GM18909 (cell line): ENCODE measurements at regions not wholly inside any gene's neighbourhood (a gene's known extent, or its start where the extent isn't known, plus 50 kb on each side); places are given as distances from the start of the nearest gene placed in this dataset.

ENCODE experiments used
- ATAC-seq: cut with Tn5 transposase; IDR thresholded peaks from one replicate; pipeline ENCODE4 v1.9.1; 2021; ENCODE audit warnings: mild to moderate bottlenecking; ENCODE audit not compliant: unreplicated experiment, poor library complexity

DNA sequence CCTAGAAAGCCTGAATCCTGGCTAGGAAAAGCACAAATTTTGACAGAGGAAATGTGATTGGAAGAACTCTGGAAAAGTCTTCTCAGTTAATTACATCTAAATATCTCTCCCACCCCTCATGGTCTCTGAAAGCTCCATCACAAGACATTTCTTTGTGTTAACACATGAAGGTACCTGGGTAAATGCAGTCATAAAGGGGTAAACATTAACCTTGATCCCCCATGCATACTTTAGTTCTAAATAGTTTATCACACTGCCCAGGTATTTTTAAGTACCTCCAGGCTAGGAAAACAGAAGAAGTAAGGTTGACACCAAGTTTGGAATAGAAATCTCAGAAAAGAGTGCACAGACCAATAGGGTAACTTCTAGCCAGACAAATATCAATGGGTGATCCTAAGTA is 334.5 kb downstream of the PIK3R1 start:
- no peak for ATAC-seq

DNA sequence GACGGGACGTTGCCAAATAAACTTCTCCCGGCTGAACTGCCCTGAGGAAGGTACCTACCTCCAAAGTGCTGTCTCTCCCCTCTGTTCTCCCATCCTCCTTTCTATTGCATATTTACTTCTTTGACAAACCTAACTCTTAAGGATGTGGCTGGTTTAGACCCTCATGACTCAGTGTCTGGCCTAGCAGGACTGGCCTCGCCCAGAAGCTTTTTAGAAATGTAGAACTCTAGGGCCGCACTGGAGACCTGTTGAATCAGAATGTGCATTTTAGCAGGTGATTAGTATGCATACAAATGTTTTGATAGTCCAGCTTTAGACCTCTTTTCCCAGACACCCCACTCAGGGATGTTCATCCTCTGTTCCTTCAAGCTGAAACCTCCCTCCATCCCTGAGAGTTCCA is 335.9 kb downstream of the PIK3R1 start:
- ATAC-seq: no peak

DNA sequence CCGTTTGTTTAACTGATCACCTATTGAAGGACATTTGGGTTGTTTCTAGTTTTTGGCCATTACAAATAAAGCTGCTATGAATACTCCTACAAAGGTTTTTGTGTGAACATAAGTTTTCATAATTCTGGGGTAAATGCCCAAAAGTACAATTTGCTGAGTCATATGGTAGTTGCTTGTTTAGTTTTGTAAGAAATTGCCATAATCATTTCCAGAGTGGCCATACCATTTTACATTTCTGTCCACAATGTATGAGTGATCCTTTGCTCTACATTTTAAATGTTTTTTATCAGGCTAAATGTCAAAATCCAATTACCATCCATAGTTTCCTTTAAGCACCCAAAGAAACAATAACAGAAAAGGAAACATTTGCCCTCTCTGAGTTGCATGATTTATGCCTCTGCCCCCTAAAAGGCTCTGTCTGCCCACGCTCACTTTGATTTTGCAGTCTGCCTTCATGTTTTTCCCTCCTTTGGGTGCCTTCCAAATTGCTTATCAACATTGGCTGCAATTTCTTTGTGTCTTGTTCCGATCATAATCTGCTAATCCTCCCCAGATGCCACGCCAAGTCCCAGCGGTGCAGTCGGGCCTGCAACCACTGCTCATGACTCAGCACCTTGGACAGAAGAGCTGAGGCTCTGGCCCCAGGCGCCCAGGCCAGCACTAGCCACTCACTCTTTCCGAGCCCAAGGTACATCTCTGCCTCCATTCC is 339.2 kb downstream of the PIK3R1 start:
- ATAC-seq: no peak

DNA sequence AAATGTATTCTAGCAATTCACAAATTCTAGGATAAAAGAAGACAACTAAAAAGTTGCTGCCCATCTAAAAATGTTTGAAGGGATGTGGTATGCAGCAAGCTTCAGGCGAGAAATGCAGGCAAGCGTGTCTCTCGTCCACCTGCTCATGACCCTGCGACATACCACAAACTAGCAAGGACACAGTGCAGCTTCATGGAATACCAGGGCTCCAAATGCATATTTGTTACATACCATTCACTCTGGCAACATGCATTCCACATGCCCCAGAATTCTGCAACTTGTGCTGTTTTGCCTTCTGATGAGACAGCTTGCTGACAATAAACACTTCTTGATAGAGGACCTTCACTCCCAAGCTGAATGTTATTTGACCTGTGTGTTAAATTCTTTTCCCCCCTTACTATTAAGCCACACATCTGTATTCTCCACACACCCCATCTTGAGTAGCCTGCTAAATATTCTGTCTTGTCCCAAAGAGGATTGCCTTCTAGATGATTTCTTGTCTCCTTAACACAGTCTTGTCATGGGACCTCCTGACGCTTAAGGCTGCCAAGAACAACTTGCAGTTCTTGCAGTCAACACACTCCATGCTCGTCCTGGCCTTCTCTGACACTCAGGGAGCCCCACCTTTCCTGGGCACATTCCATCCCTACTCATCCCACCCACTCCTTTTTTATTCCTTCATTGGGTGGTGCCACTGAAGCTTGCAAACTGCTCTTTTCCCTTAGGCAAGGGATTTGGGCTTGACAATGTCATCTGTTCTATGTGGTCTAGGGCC is 340.5 kb downstream of the PIK3R1 start:
- ATAC-seq: no peak

DNA sequence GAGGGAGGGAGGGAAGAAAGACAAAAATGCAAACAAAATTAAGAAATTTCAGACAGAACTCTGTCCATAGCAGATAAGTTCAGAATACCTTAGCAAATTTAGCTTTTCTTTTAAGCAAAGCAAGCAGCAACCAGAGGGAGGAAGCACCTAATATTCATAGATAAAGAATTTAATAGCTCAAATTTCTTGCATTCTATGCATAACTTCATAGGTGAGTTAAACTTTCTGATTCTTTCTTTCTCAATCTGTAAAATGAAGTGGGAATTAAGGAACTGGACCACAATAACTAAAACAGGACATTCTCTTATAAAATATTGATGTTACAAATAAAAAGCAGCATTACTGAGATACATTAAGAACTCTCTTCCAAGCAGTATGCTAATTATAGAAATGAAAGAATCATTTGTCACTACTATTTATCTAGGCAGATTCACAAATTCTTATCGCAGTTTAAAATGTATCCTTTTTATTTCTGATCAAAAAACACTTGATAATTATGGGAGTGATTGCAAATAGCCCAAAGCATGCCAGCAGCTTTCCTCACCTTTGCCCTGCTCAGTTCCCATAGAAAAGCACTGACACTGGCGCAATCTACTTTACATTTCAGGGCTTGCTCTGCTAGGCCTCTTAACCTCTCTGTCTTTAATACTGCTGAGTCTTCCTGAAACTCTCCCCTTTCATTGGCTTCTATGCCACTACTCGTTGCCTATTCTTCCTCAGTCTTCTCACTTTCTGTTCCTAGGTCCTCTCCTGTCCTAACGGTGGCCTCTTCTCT is 341.8 kb downstream of the PIK3R1 start:
- no peak for ATAC-seq

DNA sequence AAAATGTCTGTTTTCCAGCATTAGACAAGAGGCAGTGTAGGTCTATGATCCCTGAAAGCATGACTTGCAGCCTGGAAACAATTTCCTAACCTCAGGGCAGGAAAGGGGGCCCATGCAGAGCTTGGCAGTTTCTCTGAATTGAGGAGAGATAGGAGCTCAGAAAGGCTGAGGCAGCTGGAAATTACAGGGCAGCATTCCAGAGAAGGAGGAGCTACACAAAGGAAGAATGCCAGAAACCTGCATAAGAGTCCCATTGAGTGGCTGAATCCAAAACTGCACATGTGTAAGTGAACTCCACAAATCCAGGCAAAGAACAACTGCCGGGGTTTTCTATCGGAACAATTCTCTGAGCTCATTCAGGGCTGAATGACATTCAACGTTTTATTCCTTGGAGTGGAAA is 346.8 kb downstream of the PIK3R1 start:
- no peak for ATAC-seq

DNA sequence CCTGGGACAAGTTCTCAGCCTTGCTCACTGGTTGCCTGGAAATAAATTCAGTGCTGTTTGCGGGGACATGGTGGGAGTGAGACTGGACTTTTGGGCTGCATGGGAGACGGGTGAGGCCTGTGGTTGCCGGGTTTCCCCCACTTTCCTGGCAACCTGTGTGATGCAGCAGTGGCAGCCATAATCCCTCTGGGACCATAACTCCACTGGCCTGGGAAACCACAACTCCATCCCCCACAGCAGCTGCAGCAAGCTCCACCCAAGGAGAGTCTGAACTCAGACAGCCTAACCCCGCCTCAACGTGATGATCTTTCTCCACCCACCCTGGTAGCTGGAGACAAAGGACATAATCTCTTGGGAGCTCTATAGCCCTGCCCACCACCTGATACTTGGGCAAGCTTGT is 349.9 kb downstream of the PIK3R1 start:
- peak; percentile 88 for ATAC-seq

DNA sequence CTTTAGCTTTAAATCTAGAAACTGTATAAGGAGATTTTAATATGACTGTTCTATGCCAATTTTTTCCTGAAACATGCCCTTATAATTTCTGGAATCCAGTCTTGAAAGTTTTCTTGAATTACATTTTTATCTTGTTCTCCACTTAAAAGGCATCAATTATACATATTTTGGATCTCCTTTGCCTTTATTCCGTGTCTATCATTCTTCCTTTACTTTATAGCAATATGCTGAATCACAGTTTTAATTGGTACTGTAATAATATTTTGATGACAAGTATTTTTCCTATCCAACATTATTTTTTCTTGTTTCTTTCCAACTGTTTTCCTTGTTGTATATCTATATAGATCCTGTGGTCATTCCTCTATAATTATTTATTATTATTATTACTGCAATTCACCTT is 361.2 kb downstream of the PIK3R1 start:
- no peak for ATAC-seq

DNA sequence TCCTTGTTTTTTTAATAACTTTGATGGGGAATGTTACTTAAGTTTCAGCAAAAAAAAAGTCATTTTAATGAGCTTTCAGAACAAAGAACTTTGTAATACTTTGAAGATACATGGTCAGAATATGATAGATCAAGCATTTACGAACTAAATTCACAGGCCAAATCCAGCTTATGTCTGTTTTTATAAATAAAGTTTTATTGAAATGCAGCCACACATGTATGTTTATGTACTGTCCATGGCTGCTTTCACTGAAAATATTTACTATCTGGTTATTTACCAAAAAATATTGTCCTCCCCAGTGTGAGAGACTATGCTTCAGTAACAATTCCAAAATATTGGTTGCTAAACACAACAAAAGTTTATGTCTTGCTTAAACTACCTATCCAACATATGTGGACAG is 366.7 kb downstream of the PIK3R1 start:
- ATAC-seq: no peak

DNA sequence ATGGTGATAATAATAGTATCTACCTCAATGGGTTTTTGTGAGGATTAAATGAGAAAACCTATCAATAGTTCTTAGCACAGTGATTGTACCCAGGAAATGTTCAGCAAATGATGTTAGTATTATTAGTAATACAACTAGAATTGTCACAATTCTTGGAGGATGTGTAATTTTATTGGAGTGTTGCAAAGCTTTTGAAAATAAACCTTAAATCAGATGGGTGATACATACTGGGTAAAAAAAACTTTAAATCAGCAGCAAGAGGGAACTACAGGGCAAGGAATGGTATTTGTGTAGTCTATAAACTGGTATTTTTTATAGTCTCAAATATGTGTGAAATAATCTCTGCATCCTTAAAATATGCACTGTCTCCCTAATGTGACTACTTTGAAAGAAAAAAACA is 371.6 kb downstream of the PIK3R1 start:
- no peak for ATAC-seq

DNA sequence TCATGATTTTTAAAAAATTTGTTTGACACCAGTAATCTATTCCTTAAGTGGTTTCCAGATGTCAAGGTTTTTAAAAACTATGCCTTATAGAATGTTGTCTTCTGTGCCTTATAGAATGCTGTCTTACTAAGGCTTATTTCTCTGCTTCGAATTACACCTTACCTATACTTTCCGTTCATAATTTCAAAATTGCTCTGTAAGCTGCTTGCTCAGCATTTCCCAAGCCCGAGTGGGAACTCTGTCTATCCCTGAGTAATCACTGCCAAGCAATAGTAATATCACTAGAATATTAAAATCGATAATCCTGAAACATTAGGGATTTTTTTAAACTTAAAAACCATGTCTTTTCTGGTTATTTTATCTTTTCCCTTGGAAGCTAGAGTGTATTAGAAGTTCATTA is 376.3 kb downstream of the PIK3R1 start:
- no peak for ATAC-seq

DNA sequence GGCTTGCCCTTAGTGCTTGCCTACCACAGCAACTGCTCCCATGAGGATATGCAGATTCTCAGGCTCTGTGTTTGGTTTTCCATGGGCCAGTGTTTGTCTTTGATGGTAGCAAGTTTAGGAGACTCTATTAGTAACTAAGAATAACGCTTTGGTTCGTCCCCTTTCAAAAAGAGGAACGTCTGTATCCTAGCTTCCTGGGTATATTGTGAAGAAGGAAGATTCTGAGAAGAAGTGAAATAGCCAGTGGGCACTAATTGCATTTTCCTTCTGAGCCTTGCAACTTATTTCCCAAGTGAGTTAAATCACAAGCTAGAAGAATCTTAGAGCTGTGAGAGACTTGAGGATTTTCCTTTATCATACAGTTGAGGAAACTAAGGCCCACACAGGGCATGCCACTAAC is 376.8 kb downstream of the PIK3R1 start:
- no peak for ATAC-seq

DNA sequence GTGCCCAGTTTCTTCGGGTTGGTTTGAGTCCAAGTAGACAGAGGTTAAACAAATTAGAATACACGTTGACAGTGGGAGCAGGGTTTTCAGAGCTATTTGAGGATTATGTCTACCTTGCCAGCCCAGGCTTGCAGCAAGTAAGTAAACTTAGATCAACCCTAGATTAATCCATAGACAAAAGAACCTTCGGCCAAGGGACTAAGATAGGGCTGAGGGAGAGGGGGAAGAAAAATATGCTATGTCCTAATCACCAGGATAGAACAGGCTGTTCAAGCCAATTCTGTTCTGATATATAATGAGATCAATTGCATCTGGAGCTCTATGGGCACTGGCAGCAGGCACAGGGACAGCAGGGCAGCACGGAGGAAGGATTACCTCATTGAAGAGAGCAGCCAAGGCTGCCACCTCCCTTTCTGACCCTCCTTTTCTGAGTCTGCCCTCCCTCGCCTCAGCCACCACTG is 377.7 kb downstream of the PIK3R1 start:
- ATAC-seq: no peak

DNA sequence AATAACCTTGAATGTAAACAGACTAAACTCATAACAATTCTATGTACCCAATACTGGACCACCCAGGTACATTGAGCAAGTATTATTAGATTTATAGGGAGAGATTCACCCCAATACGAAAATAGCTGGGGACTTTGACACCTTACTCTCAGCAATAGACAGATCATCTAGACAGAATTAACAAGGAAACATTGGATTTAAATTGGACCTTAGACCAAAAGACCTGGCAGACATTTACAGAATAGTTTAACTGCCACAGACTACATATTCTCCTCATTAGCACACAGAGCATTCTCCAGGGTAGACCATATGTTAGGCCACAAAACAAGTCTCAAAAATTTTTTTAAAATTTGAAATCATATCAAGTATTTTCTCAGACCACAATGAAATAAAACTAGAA is 397.4 kb downstream of the PIK3R1 start:
- no peak for ATAC-seq

DNA sequence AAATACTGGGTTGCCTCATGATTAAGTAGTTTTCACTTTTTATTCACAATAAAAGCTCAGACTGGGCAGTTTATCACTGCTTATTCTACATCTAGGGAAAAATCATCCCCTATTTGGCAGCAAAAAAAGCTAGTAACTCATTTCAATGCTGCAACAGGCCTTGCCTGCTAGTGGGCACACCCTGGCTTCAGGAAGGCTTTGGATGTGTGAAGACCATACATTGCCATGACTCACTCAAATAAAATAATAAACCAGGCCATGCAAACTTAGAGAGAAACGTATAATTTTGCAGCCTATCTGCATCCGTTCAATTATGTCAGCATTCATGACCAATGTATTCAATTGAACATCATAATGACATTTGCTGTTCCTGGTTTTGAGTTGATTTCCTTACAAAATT is 402.9 kb downstream of the PIK3R1 start:
- no peak for ATAC-seq

DNA sequence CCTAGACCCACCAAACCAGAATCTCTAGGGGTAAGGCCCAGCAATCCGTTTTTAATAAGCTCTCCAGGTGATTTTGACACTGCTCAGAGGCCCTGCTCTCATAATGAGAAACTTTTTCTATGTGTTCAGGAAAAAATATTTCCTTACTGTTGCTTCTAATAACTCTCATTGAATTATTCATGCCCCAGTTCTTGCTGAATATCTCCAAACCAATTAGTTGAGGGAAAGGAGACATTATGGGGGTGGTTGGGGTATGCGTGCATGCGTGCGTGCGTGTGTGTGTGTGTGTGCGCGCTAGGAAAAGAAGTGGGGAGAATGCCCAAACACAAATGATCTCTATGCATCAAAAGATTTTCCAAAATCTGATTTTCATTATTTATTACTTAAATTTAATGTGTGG is 411.4 kb downstream of the PIK3R1 start:
- ATAC-seq: no peak

DNA sequence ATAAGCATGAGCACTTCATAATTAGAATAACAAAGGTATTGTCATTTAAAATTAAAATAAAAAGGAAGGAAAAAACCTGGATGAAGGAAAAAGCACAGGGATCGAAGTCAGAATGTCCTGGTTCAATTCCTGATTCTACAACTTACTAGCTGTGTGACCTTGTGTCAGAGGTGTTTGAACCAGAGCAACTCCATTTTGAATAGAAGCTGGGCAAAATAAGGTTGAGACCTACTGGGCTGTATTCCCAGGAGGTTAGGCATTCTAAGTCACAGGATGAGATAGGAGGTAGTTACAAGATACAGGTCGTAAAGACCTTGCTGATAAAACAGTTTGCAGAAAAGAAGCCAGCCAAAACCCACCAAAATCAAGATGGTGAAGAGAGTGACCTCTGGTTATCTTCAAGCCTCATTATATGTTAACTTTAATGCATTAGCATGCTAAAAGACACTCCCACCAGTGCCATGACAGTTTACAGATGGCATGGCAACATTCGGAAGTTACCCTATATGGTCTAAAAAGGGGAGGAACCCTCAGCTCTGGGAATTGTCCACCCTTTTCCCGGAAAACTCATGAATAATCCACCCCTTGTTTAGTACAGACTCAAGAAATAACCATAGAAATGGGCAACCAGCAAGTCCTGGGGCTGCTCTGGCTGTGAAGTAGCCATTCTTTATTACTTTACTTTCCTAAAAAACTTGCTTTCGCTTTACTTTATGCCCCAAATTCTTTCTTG is 412.7 kb downstream of the PIK3R1 start:
- ATAC-seq: no peak

DNA sequence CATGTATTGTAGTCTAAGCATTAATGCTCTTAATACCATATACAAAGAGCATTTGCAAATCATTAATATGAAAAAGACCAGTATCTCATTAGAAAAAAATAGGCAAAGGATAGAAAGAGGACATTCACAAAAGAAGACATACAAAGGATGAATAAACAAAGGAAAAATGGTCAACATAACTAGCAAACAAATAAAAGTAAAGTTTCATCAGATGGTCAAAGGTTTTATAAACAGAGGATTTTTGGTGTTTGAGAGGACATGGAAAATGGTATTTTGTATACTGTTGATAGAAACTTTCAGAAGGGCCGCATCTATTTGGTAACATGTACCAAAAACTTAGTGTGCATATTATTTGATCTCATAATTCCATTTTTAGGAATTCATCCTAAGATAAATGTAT is 414.8 kb downstream of the PIK3R1 start:
- ATAC-seq: no peak

DNA sequence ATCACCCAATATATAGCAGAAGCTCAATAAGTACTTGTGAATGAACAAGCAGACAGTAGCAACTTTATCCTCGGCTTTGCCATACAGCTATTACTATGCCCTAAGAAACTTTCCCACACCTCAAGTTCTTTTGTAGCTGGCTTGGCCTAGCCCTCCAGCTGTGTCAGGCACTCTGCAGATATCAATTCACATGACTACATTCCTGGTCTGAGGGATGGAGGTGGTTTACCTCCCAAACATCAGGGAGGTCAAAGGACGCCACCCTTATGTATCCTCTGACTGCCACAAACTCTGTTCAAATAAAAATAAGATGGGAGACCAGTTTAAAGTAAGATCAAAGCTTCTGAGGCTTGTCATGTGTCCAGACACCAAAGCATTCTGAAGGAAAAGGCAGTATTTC is 416.3 kb downstream of the PIK3R1 start:
- ATAC-seq: no peak

DNA sequence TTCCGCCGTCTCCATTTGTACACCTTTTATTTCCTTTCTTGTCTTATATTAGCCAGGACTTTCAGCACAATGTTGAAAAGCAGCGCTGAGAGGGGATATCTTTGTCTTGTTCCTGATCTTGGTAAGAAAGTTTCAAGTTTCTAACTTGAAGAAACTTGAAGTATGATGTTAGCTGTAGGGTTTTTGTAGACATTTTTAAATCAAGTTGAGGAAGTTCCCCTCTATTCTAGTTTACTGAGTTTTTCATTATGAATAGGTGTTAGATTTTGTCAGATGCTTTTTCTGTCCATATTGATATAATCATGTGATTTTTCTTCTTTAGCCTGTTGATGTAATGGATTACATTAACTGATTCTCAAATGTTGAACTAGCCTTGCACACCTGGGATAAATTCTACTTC is 425.7 kb downstream of the PIK3R1 start:
- ATAC-seq: peak; percentile 27

DNA sequence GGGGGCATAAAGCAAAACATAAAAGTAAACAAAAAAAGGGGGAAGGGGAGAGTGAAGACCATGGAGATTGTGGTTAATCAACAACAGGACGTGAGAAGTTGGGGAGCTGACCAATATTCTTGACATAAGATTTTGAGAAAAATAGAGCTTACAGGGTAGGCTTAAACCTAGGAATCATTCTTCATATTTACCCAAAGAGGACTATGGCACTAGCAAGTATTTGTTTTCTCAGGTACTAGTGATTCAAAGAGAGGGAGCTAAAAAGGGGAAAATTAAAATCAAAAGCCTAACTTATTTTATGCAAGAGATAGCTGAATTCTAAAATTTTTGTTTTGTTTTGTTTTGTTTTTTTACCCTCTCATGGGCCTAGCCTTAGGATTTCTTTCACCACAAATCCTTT is 427.5 kb downstream of the PIK3R1 start:
- no peak for ATAC-seq
